ENCODE measurements at regions not wholly inside any gene's neighbourhood (a gene's known extent, or its start where the extent isn't known, plus 50 kb on each side); places are given as distances from the start of the nearest gene placed in this dataset.
"Not testable (repeated sequence)": the region's sequence is repeated elsewhere in the genome, so short reads cannot be mapped to it uniquely, and the experiment has no call there.

- TF ChIP-seq CTCF (IDR thresholded peaks at IDR 0.05); POLR2AphosphoS5 (IDR thresholded peaks at IDR 0.05; ENCODE audit: insufficient read depth in 1 of 2, low read depth in 1 of 2); POLR2A (IDR thresholded peaks at IDR 0.05): not testable (repeated sequence)
Observed at GRCh38 chr16:88275336-88276122, 107.2 kb upstream of the ZNF469 start.

All from vagina (tissue), 2 donors.